CD14-positive monocyte (primary cell): ENCODE measurements at regions not wholly inside any gene's neighbourhood (a gene's known extent, or its start where the extent isn't known, plus 50 kb on each side); places are given as distances from the start of the nearest gene placed in this dataset.

Experiments used
- DNase-seq, 3 donors: peaks; one replicate each; pipeline ENCODE4 v3.0.0-alpha.2; 2011 to 2022
- H2AFZ ChIP-seq: 2 replicates; pipeline ENCODE4 v1.6.0; 2012; ENCODE audit warnings: mild to moderate bottlenecking, low read depth, low read length, inconsistent platforms; ENCODE audit not compliant: insufficient read depth, poor library complexity, severe bottlenecking
- H3K27ac ChIP-seq, 2 donors: 1 replicate in 1 of 2; 2 replicates in 1 of 2; pipeline ENCODE4 v1.5.1; 2012 to 2013; ENCODE audit warnings: low read length in 2 of 2, control low read depth in 1 of 2, inconsistent platforms in 1 of 2, low read depth in 1 of 2, mild to moderate bottlenecking in 1 of 2
- H3K27me3 ChIP-seq, 2 donors: one replicate each; pipeline versions ENCODE4 v1.6.0 to v1.6.1; 2011 to 2013; ENCODE audit warnings: low read length in 2 of 2; ENCODE audit not compliant: control insufficient read depth in 2 of 2, insufficient read depth in 2 of 2
- H3K36me3 ChIP-seq, 2 donors: replicated peaks in 1 of 2; 1 replicate in 1 of 2; 2 replicates in 1 of 2; pipeline versions ENCODE4 v1.5.1 to v1.6.1; 2012 to 2013; ENCODE audit warnings: low read length in 2 of 2, control low read depth in 1 of 2, inconsistent platforms in 1 of 2, mild to moderate bottlenecking in 1 of 2; ENCODE audit not compliant: insufficient read depth in 2 of 2, control insufficient read depth in 1 of 2
- H3K4me1 ChIP-seq, 2 donors: 1 replicate in 1 of 2; 2 replicates in 1 of 2; pipeline versions ENCODE4 v1.5.1 to v1.6.1; 2012 to 2013; ENCODE audit warnings: low read length in 2 of 2, control low read depth in 1 of 2, inconsistent platforms in 1 of 2, mild to moderate bottlenecking in 1 of 2, moderate library complexity in 1 of 2; ENCODE audit not compliant: insufficient read depth in 2 of 2, control insufficient read depth in 1 of 2
- H3K4me2 ChIP-seq: replicated peaks from 2 replicates; pipeline ENCODE3; 2012; ENCODE audit warnings: low read length, moderate library complexity, mild to moderate bottlenecking; ENCODE audit not compliant: poor library complexity, severe bottlenecking; ENCODE audit errors: extremely low read depth
- H3K4me3 ChIP-seq, 3 experiments: fragments of 200-600 bp in 1 of 3; sonication (generic) in 1 of 3; replicated peaks in 1 of 3; 1 replicate in 2 of 3; 2 replicates in 1 of 3; pipeline ENCODE4 v1.5.1; 2011 to 2013; ENCODE audit warnings: low read length in 3 of 3, mild to moderate bottlenecking in 3 of 3, control low read depth in 2 of 3, low read depth in 2 of 3, inconsistent platforms in 1 of 3, moderate library complexity in 1 of 3
- H3K79me2 ChIP-seq: 2 replicates; pipeline ENCODE4 v1.6.0; 2012; ENCODE audit warnings: mild to moderate bottlenecking, control low read depth, inconsistent platforms, low read length, moderate library complexity; ENCODE audit not compliant: insufficient read depth
- H3K9ac ChIP-seq: 2 replicates; pipeline ENCODE4 v1.6.0; 2017; ENCODE audit warnings: low read length, mild to moderate bottlenecking; ENCODE audit not compliant: insufficient read depth, poor library complexity, severe bottlenecking
- H3K9me3 ChIP-seq, 2 donors: replicated peaks in 1 of 2; 1 replicate in 1 of 2; 2 replicates in 1 of 2; pipeline versions ENCODE4 v1.5.1 to v1.6.1; 2012 to 2013; ENCODE audit warnings: low read length in 2 of 2, control low read depth in 1 of 2; ENCODE audit not compliant: control insufficient read depth in 1 of 2, insufficient read depth in 1 of 2
- H4K20me1 ChIP-seq: 2 replicates; pipeline ENCODE4 v1.6.0; 2012; ENCODE audit warnings: mild to moderate bottlenecking, low read length, control low read depth, moderate library complexity; ENCODE audit not compliant: insufficient read depth
- H3K27ac Mint-ChIP-seq, 7 donors: one replicate each; pipeline ENCODE4 v1.8.0; 2020; ENCODE audit warnings: mild to moderate bottlenecking in 7 of 7, mixed read lengths in 7 of 7, moderate library complexity in 6 of 7, inconsistent platforms in 2 of 7
- H3K27me3 Mint-ChIP-seq, 3 donors: one replicate each; pipeline ENCODE4 v1.8.0; 2021 to 2022; ENCODE audit warnings: low read depth in 3 of 3, mild to moderate bottlenecking in 3 of 3, mixed read lengths in 3 of 3, moderate library complexity in 3 of 3, inconsistent platforms in 1 of 3
- H3K36me3 Mint-ChIP-seq, 2 donors: one replicate each; pipeline ENCODE4 v1.8.0; 2020; ENCODE audit warnings: mixed read lengths in 2 of 2, inconsistent platforms in 1 of 2, mild to moderate bottlenecking in 1 of 2
- H3K4me1 Mint-ChIP-seq: one replicate; pipeline ENCODE4 v1.8.0; 2020; ENCODE audit warnings: mild to moderate bottlenecking, mixed read lengths
- H3K4me3 Mint-ChIP-seq, 2 donors: one replicate each; pipeline ENCODE4 v1.8.0; 2020; ENCODE audit warnings: mild to moderate bottlenecking in 2 of 2, mixed read lengths in 2 of 2, moderate library complexity in 1 of 2
- H3K9me3 Mint-ChIP-seq, 7 donors: one replicate each; pipeline ENCODE4 v1.8.0; 2020 to 2022; ENCODE audit warnings: mixed read lengths in 7 of 7, mild to moderate bottlenecking in 6 of 7, moderate library complexity in 6 of 7, inconsistent platforms in 2 of 7
- CTCF ChIP-seq: fragments of 200-600 bp; IDR thresholded peaks from one replicate; pipeline ENCODE4 v1.8.0; 2022; ENCODE audit warnings: antibody characterized with exemption, mild to moderate bottlenecking
- WGBS: methylation state at CpG from one replicate; pipeline ENCODE4 v1.1.5; 2013; ENCODE audit warnings: missing lambda C conversion rate; ENCODE audit not compliant: insufficient coverage; 5-methylcytosine and 5-hydroxymethylcytosine counted together
- intact Hi-C, 2 donors: fragments of 100-400 bp; cut with micrococcal nuclease; formaldehyde crosslinking; loops; one replicate each; pipeline versions ENCODE4 v1.15.0 to v1.15.1; 2023

- no peak for DNase-seq
- Mint-ChIP-seq H3K36me3 (no peaks in the 10 kb centered on the region), H3K27ac (no peak overlapping the region), H3K4me1 (peaks cover 1% of the 10 kb centered on the region), H3K4me3 (no peak overlapping the region), H3K9me3 (peaks cover 0 to 7% (median 4%) of the 10 kb centered on the region in 7 donors), H3K27me3 (no peaks in the 10 kb centered on the region)
- Histone ChIP-seq H3K27me3 (no peaks in the 10 kb centered on the region), H3K4me1 (no peaks in the 10 kb centered on the region), H3K79me2 (no peaks in the 10 kb centered on the region), H3K27ac (no peak overlapping the region), H3K36me3 (no peaks in the 10 kb centered on the region), H3K9ac (no peak overlapping the region), H3K9me3 (no peaks in the 10 kb centered on the region), H3K4me2 (no peak overlapping the region), H4K20me1 (no peaks in the 10 kb centered on the region), H3K4me3 (no peak overlapping the region), H2AFZ (no peak overlapping the region)
- intact Hi-C loops, result no loop called here
- no peak for TF ChIP-seq CTCF
- WGBS, result no CpG with 5 or more reads among the region's 1 CpG
Measured at GRCh38 chr9:16075696-16076095, 522.9 kb downstream of the CCDC171 start.

- no peak for TF ChIP-seq CTCF
- Mint-ChIP-seq H3K4me3 (no peak overlapping the region), H3K9me3 (peaks cover 0 to 7% (median 4%) of the 10 kb centered on the region in 7 donors), H3K27me3 (no peaks in the 10 kb centered on the region), H3K4me1 (peaks cover 1% of the 10 kb centered on the region), H3K27ac (no peak overlapping the region), H3K36me3 (no peaks in the 10 kb centered on the region)
- H4K20me1 ChIP-seq, result no peaks in the 10 kb centered on the region
- H3K4me2 ChIP-seq, result no peak overlapping the region
- H3K79me2 ChIP-seq, result no peaks in the 10 kb centered on the region
- H3K4me1 ChIP-seq, result no peaks in the 10 kb centered on the region
- intact Hi-C loops, result no loop called here
- H3K9me3 ChIP-seq, result no peaks in the 10 kb centered on the region
- H3K36me3 ChIP-seq, result no peaks in the 10 kb centered on the region
- WGBS, result 81% methylated on average over 3 of the region's 7 CpGs
- DNase-seq, result no peak
- no peak overlapping the region for H2AFZ ChIP-seq
- no peaks in the 10 kb centered on the region for H3K27me3 ChIP-seq
- no peak overlapping the region for H3K27ac ChIP-seq
- H3K4me3 ChIP-seq, result no peak overlapping the region
- no peak overlapping the region for H3K9ac ChIP-seq
Measured at GRCh38 chr9:16076511-16076910, 523.7 kb downstream of the CCDC171 start.
